ENCODE measurements at regions not wholly inside any gene's neighbourhood (a gene's known extent, or its start where the extent isn't known, plus 50 kb on each side); places are given as distances from the start of the nearest gene placed in this dataset.

DNA sequence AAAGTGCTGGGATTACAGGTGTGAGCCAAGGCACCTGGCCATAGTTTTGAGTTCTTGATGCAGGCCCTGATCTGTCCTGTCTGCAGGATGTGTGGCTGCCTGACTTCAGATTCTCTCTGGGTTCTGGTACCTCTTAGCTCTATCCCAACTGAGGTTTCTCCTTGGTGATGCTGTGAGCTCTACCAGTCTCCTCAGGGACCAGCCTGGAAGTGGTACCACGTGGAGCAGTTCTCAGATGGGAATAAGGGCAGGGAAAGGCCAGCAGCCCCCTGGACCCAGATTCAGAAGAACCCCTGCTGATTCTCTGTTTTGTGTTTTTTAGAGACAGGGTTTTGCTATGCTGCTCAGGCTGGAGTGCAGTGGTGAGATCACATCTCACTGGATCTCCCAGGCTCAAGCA lies 85.0 kb upstream of the HELT start:
- TF ChIP-seq, protein P1, sequence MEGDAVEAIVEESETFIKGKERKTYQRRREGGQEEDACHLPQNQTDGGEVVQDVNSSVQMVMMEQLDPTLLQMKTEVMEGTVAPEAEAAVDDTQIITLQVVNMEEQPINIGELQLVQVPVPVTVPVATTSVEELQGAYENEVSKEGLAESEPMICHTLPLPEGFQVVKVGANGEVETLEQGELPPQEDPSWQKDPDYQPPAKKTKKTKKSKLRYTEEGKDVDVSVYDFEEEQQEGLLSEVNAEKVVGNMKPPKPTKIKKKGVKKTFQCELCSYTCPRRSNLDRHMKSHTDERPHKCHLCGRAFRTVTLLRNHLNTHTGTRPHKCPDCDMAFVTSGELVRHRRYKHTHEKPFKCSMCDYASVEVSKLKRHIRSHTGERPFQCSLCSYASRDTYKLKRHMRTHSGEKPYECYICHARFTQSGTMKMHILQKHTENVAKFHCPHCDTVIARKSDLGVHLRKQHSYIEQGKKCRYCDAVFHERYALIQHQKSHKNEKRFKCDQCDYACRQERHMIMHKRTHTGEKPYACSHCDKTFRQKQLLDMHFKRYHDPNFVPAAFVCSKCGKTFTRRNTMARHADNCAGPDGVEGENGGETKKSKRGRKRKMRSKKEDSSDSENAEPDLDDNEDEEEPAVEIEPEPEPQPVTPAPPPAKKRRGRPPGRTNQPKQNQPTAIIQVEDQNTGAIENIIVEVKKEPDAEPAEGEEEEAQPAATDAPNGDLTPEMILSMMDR (conservative IDR thresholded peaks at IDR 0.05 in 1 of 2, IDR thresholded peaks at IDR 0.05 in 1 of 2; ENCODE audit: low read depth in 1 of 2, low read length in 2 of 2): no peak
- TF ChIP-seq EZH2 (IDR thresholded peaks at IDR 0.05; ENCODE audit: low read length, missing control alignments): no peak

Measured in fibroblast of lung (primary cell).